GM18873 (cell line): ENCODE measurements at regions not wholly inside any gene's neighbourhood (a gene's known extent, or its start where the extent isn't known, plus 50 kb on each side); places are given as distances from the start of the nearest gene placed in this dataset.

Experiments
- ATAC-seq: cut with Tn5 transposase; IDR thresholded peaks from one replicate; pipeline ENCODE4 v1.9.1; 2021; ENCODE audit warnings: mild to moderate bottlenecking, moderate library complexity, moderate number of reproducible peaks; ENCODE audit not compliant: unreplicated experiment, low FRiP score

GRCh38 chr6:91637217-91637616 lies 1050.3 kb upstream of the MAP3K7 start:
- ATAC-seq: no peak

DNA sequence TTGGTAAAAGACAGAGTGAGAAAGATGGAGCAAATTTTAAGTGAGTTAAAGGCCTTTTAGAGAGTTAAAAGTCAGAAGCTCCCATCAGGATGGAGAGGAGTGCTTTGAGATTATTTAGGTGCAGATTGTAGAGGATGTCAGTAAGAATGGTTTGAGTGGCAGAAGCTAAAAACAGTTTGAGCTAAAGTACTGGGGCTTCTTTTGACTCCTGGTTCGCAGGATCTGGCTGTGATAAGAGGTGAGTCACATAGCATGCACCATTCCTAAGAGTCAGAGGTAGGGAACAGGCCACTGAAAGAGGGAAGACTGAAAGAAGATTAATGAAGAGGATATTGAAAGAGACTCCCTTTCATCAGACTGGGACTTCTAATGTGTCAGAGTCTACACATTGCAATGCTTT lies 1047.9 kb upstream of the MAP3K7 start:
- ATAC-seq: no peak

DNA sequence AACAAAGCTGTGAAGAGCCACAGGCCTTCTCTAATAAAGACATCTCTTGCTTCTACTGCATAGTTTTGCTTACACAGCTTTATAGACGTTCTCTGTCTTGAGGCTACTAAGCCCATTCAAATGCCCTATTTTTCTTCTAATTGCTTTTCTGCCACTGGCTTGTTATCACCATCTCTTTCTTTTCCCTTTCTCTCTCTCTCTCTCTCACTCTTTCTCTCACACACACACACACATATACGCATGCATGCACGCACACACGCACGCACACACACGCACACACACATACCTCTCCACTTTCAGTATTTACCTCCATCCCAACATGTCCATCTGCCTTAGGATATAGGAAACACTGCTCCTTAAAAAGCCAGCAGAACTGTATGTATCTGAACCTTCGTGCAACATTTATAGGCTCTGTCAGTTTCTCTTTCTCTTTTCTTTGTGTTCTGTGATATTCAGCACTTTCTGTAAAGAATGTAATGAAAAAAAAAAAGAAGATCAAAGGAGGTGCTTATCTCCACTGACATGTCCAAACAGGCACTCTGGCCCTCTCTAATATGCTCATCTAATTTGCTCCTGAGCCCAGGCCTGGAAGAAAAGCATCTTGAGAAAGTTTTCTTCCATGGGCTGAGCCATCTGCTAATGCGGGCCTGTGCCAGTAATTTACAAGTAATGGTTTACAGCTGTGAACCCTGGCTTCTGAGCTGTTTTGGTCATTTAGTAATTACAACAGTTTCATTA lies 1046.7 kb upstream of the MAP3K7 start:
- ATAC-seq: no peak

DNA sequence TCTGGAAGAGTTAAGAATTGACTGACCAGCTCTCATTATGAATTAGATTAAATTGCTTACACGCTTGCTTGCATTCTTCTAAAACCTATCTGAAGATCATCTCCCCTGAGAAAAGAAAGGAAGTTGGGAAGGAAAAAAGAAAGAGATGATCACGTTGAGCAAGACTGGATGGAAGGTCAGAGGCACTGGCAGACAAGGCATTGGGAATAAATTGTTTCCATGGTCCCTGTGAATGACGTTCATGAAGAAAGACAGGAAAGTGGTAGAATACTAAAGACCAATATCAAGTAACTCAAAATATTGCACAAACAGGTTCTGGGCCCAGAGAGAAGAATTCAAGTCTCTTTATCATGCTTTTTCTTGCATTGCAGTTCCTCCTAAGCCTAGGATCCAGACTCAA lies 1045.4 kb upstream of the MAP3K7 start:
- ATAC-seq: no peak

DNA sequence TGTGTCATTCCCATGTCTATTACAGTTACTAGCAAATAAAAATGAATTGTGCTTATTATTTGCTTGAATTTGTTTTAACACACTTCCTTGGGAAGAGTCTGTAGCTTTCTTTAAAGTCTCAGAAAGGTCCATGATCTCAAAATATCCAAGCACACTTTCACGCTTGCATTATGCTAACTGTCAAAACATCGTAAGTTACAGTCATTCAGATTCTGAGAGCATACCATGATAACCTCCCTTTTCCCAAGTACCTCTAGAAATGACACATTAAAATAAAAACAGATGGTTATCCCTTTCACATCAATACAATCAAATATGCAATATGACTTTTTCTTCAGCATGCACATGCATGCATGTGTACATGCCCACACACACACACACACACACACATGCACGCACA lies 1044.4 kb upstream of the MAP3K7 start:
- ATAC-seq: no peak

- no peak for ATAC-seq
These were observed 1040.0 kb upstream of the MAP3K7 start for GRCh38 chr6:91626911-91627310.

- no peak for ATAC-seq
These were observed 1026.6 kb upstream of the MAP3K7 start for GRCh38 chr6:91613481-91613880.

GRCh38 chr6:91611190-91611589 lies 1024.3 kb upstream of the MAP3K7 start:
- ATAC-seq: no peak

GRCh38 chr6:91608428-91608827 lies 1021.6 kb upstream of the MAP3K7 start:
- no peak for ATAC-seq

DNA sequence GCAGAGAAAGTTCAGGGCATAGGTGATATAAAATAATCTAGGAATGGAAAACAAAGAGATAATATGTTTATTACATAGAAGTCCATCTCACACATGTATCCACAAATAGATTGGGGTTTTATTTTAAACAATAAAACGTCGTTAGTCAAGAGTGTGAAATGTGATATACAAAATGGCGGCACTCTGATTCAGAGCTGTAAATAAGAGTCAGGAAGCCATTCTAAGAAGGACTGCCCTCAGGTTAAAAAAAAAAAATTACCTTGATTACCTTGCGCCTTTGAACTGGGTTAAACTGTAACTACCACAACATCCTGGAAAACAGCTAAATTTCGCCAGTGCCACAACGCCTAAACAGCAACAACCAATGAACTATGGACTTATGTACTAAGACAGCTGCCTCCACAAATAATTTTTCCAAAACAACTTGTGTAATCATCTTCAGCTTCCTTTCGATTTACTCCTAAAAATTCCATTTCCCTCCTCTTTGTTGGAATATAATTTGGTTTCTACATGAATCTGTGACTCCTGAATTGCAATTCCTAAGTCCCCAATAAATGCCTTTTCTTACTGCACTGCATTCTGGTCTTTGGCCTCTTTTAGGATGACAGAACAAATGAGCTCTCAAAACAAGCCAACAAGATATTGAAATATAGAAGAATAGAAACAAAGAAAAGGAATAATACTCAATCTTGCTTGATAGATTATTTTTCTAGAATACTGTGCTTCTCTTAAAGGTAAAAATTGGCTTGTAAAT lies 1019.5 kb upstream of the MAP3K7 start:
- ATAC-seq: no peak

DNA sequence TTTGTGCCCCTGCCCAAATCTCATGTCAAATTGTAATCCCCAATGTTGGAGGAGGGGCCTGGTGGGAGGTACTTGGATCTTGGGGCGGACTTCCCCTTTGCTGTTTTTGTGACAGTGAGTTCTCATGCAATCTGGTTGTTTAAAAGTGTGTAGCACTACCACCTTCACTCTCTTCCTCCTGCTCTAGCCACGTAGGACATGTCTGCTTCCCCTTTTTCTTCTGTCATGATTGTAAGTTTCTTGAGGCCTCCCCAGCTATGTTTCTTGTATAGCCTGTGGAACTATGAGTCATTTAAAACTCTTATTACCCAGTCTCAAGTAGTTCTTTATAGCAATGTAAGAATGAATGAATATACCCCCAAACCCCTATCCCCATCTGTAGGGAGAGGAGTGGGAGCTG lies 1013.7 kb upstream of the MAP3K7 start:
- ATAC-seq: no peak

GRCh38 chr6:91590191-91590590 lies 1003.3 kb upstream of the MAP3K7 start:
- no peak for ATAC-seq

GRCh38 chr6:91580635-91581034 lies 993.8 kb upstream of the MAP3K7 start:
- ATAC-seq: no peak

GRCh38 chr6:91575032-91575431 lies 988.2 kb upstream of the MAP3K7 start:
- peak; percentile 72 for ATAC-seq

GRCh38 chr6:91573826-91574416 lies 987.0 kb upstream of the MAP3K7 start:
- ATAC-seq: no peak

DNA sequence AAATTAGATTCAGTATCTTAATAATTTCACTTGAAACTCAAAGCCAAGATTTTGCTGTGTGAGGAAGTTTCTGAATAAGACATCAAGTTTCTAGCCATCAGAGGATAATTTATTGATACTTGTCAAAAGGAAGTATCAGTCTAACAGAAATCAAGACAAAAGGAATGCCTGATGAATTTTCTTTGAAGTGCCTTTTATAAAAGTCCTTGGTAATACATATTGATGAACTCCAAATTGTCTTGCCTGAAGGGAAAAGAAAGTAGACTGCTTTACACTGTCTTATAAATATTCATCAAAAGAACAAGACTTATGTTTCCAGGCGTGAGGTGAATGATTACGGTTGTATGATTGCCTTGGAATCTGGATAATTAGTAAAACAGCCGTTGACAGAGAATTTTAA lies 986.0 kb upstream of the MAP3K7 start:
- ATAC-seq: no peak

DNA sequence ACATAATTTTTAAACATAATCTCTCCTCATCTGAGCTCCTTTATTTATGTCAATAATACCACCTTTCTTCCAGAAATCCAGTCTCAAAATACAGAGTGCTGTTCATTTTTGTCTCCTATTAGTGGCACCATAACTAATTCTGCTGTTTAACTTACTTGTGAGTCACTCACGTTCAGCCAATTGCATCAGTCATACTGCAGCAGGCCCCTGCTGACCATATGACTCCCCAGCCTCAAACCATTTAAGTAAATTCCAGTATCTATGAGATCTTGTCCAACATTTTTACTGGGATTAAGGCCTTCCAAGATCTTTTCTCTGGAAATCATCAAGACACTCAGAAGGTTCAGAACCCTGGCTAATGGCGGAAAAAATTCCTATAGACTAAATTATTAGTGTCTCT lies 982.2 kb upstream of the MAP3K7 start:
- no peak for ATAC-seq

DNA sequence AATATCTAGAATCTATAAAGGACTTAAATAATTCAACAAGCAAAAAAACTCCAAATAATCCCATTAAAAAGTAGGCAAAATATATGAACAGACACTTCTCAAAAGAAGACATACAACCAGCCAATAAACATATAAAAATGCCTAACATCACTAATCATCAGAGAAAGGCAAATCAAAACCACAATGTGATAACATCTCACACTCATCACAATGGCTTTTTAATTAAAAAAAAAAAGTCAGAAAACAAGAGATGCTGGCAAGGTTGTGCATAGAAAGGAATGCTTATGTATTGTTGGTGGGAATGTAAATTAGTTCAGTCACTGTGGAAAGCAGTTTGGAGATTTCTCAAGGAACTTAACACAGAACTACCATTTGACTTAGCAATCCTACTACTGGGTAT lies 979.6 kb upstream of the MAP3K7 start:
- ATAC-seq: no peak

- no peak for ATAC-seq
These were observed 978.3 kb upstream of the MAP3K7 start for GRCh38 chr6:91565207-91565606.

DNA sequence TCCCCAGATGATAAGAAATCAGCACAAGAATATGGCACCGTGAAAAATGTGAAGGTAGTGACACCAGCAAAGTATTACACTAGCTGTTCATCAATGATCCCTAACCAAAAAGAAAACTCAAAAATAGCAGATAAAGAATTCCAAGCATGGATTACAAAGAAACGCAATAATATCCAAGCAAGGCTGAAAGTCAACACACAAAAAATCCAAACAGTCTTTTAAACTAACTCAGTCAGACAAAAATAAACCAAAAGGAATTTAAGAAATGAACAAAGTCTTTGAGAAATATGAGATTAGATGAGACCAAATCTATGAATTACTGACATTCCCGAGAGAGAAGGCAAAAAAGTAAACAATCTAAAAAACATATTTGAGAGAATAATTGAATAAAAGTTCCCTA lies 976.1 kb upstream of the MAP3K7 start:
- no peak for ATAC-seq

- no peak for ATAC-seq
These were observed 973.5 kb upstream of the MAP3K7 start for GRCh38 chr6:91560409-91560808.

GRCh38 chr6:91540902-91541301 lies 954.0 kb upstream of the MAP3K7 start:
- no peak for ATAC-seq
